ENCODE measurements at regions not wholly inside any gene's neighbourhood (a gene's known extent, or its start where the extent isn't known, plus 50 kb on each side); places are given as distances from the start of the nearest gene placed in this dataset.
"Not testable (repeated sequence)": the region's sequence is repeated elsewhere in the genome, so short reads cannot be mapped to it uniquely, and the experiment has no call there.

DNA sequence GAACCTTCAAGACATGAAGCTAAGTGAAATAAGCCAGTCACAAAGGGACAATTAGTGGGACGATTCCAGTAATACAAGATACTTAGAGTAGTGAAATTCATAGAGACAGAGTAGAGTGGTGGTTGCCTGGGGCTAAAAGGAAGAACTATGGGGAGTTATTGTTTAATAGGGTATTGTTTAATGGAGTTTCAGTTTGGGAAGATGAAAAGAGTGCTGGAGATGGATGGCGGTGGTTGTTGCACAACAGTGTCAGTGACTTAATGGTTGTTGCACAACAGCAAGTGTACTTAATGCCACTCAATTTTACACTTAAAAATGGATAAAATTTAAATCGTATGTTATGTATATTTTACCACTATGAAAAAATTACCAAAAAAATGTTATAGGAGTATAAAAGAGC lies 209.7 kb upstream of the TENT5A start:
- H3K9me3 ChIP-seq (replicated peaks in 1 of 3): no peaks in the 10 kb centered on the region
- WGBS, 4 donors: 73 to 82% (median 76%) methylated on average over 3 of the region's 3 CpGs
- no peaks in the 10 kb centered on the region for H3K4me1 ChIP-seq (replicated peaks in 1 of 2)

DNA sequence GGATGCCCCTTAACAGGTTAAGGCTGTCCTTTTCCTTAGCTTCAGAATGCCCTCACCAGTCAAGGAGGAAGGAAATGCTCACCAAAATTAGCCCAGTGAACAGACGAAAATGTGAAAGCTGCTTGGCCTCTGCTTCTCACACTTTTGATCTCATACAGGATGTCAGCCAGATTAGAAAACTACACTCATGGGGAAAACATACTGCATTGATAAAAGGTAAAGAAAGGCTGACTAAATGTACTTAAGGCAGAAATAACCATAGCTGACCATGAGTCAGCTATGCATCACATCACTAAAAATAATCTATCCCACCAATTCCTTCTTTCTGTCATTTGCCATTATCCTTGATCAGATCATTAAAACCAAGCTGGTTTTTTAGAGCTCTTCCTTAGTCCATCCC lies 198.4 kb upstream of the TENT5A start:
- DNase-seq: no peak
- H3K27me3 ChIP-seq: no peaks in the 10 kb centered on the region
- no peak overlapping the region for H3K27ac ChIP-seq
- intact Hi-C loops (cut with DNase I): no loop called here
- no peaks in the 10 kb centered on the region for H3K4me1 ChIP-seq (replicated peaks in 1 of 2)
- H3K9me3 ChIP-seq (replicated peaks in 1 of 3): no peaks in the 10 kb centered on the region
- H3K36me3 ChIP-seq (replicated peaks in 1 of 2): no peaks in the 10 kb centered on the region
- no peak overlapping the region for H3K4me3 ChIP-seq
- WGBS, 4 donors: 13 to 21% (median 17%) methylated on average over 1 of the region's 1 CpG
- TF ChIP-seq POLR2A (IDR thresholded peaks at IDR 0.05): no peak
- TF ChIP-seq, protein P1, sequence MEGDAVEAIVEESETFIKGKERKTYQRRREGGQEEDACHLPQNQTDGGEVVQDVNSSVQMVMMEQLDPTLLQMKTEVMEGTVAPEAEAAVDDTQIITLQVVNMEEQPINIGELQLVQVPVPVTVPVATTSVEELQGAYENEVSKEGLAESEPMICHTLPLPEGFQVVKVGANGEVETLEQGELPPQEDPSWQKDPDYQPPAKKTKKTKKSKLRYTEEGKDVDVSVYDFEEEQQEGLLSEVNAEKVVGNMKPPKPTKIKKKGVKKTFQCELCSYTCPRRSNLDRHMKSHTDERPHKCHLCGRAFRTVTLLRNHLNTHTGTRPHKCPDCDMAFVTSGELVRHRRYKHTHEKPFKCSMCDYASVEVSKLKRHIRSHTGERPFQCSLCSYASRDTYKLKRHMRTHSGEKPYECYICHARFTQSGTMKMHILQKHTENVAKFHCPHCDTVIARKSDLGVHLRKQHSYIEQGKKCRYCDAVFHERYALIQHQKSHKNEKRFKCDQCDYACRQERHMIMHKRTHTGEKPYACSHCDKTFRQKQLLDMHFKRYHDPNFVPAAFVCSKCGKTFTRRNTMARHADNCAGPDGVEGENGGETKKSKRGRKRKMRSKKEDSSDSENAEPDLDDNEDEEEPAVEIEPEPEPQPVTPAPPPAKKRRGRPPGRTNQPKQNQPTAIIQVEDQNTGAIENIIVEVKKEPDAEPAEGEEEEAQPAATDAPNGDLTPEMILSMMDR (IDR thresholded peaks at IDR 0.05): no peak

More for the DNA sequence above, 209.7 kb upstream of the TENT5A start:
- peak in 1 of 7 donors; percentile 5 for DNase-seq
- Histone ChIP-seq H3K36me3 (replicated peaks in 1 of 2) (no peaks in the 10 kb centered on the region), H3K27me3 (no peaks in the 10 kb centered on the region), H3K27ac (no peak overlapping the region), H3K4me3 (no peak overlapping the region)
- intact Hi-C loops (cut with DNase I): no loop called here
- TF ChIP-seq, protein P1 (IDR thresholded peaks at IDR 0.05): no peak
- TF ChIP-seq POLR2A (IDR thresholded peaks at IDR 0.05): no peak

DNA sequence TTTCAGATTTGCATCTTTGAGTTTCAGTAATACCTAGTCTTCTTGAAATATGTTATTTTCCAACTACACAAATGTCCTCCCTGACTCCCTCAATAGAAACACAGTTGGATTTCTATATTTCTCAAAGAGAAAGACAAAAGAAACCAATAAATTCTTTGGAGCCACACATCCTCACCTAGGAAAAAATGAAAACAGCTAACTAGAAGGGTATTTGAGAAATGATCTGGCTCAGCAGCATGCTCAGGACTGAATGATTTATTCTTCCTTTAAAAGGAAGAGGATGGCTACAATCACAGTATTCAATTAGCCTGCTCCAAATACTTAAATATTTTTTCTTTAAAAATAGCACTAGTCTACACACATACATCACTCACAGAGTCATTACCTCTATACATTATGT lies 196.4 kb upstream of the TENT5A start:
- no peaks in the 10 kb centered on the region for H3K9me3 ChIP-seq (replicated peaks in 1 of 3)
- intact Hi-C loops (cut with DNase I): no loop called here
- DNase-seq: no peak
- no peak overlapping the region for H3K4me3 ChIP-seq
- H3K27ac ChIP-seq: no peak overlapping the region
- TF ChIP-seq, protein P1 (IDR thresholded peaks at IDR 0.05): no peak
- TF ChIP-seq POLR2A (IDR thresholded peaks at IDR 0.05): no peak
- no peaks in the 10 kb centered on the region for H3K36me3 ChIP-seq (replicated peaks in 1 of 2)
- H3K4me1 ChIP-seq (replicated peaks in 1 of 2): no peaks in the 10 kb centered on the region
- H3K27me3 ChIP-seq: no peaks in the 10 kb centered on the region

DNA sequence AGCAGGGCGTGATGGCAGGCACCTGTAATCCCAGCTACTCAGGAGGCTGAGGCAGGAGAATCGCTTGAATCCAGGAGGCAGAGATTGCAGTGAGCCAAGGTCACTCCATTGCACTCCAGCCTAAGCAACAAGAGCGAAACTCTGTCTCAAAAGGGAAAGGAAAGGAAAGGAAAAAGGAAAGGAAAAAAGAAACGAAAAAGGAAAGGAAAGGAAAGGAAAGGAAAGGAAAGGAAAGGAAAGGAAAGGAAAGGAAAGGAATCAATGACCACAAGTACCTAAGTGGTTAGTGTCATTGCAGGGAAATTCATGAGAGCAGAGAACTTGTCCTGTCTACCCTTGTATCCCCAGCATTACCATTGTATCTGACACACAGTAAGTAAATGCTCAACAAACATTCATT lies 195.7 kb upstream of the TENT5A start:
- 74 to 84% (median 79%) methylated on average over 4 of the region's 4 CpGs for WGBS, 4 donors
- H3K36me3 ChIP-seq (replicated peaks in 1 of 2); H3K9me3 ChIP-seq (replicated peaks in 1 of 3); DNase-seq; H3K4me3 ChIP-seq; H3K4me1 ChIP-seq (replicated peaks in 1 of 2); intact Hi-C loops (cut with DNase I); H3K27ac ChIP-seq; H3K27me3 ChIP-seq: not testable (repeated sequence)

- DNase-seq: no peak
- intact Hi-C loops (cut with DNase I): no loop called here
- Histone ChIP-seq H3K27me3 (no peaks in the 10 kb centered on the region), H3K4me1 (replicated peaks in 1 of 2) (no peaks in the 10 kb centered on the region), H3K36me3 (replicated peaks in 1 of 2) (no peaks in the 10 kb centered on the region), H3K9me3 (replicated peaks in 1 of 3) (no peaks in the 10 kb centered on the region), H3K27ac (no peak overlapping the region), H3K4me3 (no peak overlapping the region)
- no peak for TF ChIP-seq POLR2A (IDR thresholded peaks at IDR 0.05)
- TF ChIP-seq, protein P1 (IDR thresholded peaks at IDR 0.05): no peak
- WGBS, 4 donors: 89 to 94% (median 92%) methylated on average over 2 of the region's 2 CpGs
Measured at GRCh38 chr6:81944661-81945060, 192.2 kb upstream of the TENT5A start.

DNA sequence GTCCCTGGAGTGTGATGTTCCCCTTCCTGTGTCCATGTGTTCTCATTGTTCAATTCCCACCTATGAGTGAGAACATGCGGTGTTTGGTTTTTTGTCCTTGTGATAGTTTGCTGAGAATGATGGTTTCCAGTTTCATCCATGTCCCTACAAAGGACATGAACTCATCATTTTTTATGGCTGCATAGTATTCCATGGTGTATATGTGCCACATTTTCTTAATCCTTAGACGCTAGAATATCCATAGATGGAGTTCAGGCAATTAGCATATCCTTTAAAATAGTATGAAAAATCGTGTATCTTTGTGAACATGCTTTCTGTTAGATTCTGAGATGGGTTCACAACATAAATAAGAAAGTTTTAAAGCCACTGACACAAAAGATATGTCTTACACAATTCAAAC lies 190.4 kb upstream of the TENT5A start:
- H3K4me3 ChIP-seq; H3K36me3 ChIP-seq (replicated peaks in 1 of 2); intact Hi-C loops (cut with DNase I); H3K27ac ChIP-seq; H3K27me3 ChIP-seq; DNase-seq; H3K9me3 ChIP-seq (replicated peaks in 1 of 3): not testable (repeated sequence)
- 67 to 82% (median 77%) methylated on average over 2 to 3 of the region's 3 CpGs for WGBS, 4 donors
- H3K4me1 ChIP-seq (replicated peaks in 1 of 2): peaks cover 0 to 13% of the 10 kb centered on the region in 2 donors
